GM12878 (cell line): ENCODE measurements at regions not wholly inside any gene's neighbourhood (a gene's known extent, or its start where the extent isn't known, plus 50 kb on each side); places are given as distances from the start of the nearest gene placed in this dataset.

Experiments
- ATAC-seq: fragments of 200-7000 bp; cut with Tn5 transposase; 3 replicates; pipeline ENCODE4 v1.9.1; 2020; ENCODE audit warnings: mild to moderate bottlenecking, moderate library complexity
- BruUV-seq: library from RNA; stranded (reverse); fragments of 400-500 nt; replicated peaks from 2 replicates; lab custom pipeline; 2021; lab: Mats Ljungman, UMichigan
- CTCF ChIA-PET: fragments of 300-600 bp; sonication (Branson Sonifier 250); formaldehyde crosslinking; extraction: SDS; loops from one replicate; lab custom pipeline; 2021; ENCODE audit warnings: inconsistent platforms; lab: Yijun Ruan, JAX
- POLR2A ChIA-PET: fragments of 350-600 bp; formaldehyde crosslinking; extraction: SDS; loops from one replicate; lab custom pipeline; 2021; ENCODE audit warnings: inconsistent platforms; lab: Charles Lee
- RAD21 ChIA-PET: fragments of 300-600 bp; sonication (Branson Sonifier 250); formaldehyde crosslinking; loops from one replicate; lab custom pipeline; 2023; ENCODE audit warnings: antibody characterized with exemption; ENCODE audit not compliant: unreplicated experiment; lab: Charles Lee
- SMC1A ChIA-PET: fragments of 300-600 bp; sonication (Branson Sonifier 250); formaldehyde crosslinking; loops from one replicate; lab custom pipeline; 2023; ENCODE audit not compliant: unreplicated experiment, uncharacterized antibody; lab: Charles Lee
- DNase-seq: peaks from one replicate; pipeline ENCODE4 v3.0.0-alpha.2; 2011; ENCODE audit warnings: low read depth, low spot score
- FAIRE-seq: peaks from 3 replicates; lab custom pipeline; 2011; peaks lifted over from hg19 to GRCh38; lab: Jason Lieb, UNC
- H2AFZ ChIP-seq: 2 replicates; pipeline ENCODE4 v1.6.0; 2011; ENCODE audit warnings: low read depth, low read length, control low read depth; ENCODE audit not compliant: control insufficient read depth
- H3K27ac ChIP-seq: 2 replicates; pipeline ENCODE4 v1.5.1; 2011; ENCODE audit warnings: control low read depth; ENCODE audit not compliant: control insufficient read depth, insufficient read depth
- H3K27me3 ChIP-seq, 2 experiments: replicated peaks in 1 of 2; 2 replicates each; pipeline versions ENCODE4 v1.6.0 to v1.6.1; 2011; ENCODE audit warnings: low read length in 1 of 2; ENCODE audit not compliant: control insufficient read depth in 2 of 2, insufficient read depth in 2 of 2
- H3K36me3 ChIP-seq, 2 experiments: 2 replicates each; pipeline ENCODE4 v1.5.1; 2011; ENCODE audit warnings: low read length in 1 of 2; ENCODE audit not compliant: control insufficient read depth in 2 of 2, insufficient read depth in 2 of 2
- H3K4me1 ChIP-seq: 2 replicates; pipeline ENCODE4 v1.6.1; 2011; ENCODE audit warnings: mild to moderate bottlenecking, low read length, moderate library complexity, mixed read lengths; ENCODE audit not compliant: control insufficient read depth, insufficient read depth
- H3K4me2 ChIP-seq: 2 replicates; pipeline ENCODE4 v1.6.0; 2011; ENCODE audit warnings: control low read depth; ENCODE audit not compliant: control insufficient read depth, insufficient read depth
- H3K4me3 ChIP-seq: fragments of 200-600 bp; sonication (generic); 2 replicates; pipeline ENCODE4 v1.5.1; 2016
- H3K79me2 ChIP-seq: 2 replicates; pipeline ENCODE4 v1.6.0; 2011; ENCODE audit warnings: low read length; ENCODE audit not compliant: control insufficient read depth, insufficient read depth
- H3K9ac ChIP-seq: 2 replicates; pipeline ENCODE4 v1.8.0; 2011; ENCODE audit warnings: low read length, control low read depth, mixed read lengths; ENCODE audit not compliant: control insufficient read depth, insufficient read depth
- H3K9me3 ChIP-seq: replicated peaks from 3 replicates; pipeline ENCODE4 v1.5.1; 2011; ENCODE audit warnings: mild to moderate bottlenecking, low read length; ENCODE audit not compliant: control insufficient read depth, insufficient read depth
- H4K20me1 ChIP-seq: 2 replicates; pipeline ENCODE4 v1.6.0; 2011; ENCODE audit not compliant: control insufficient read depth, insufficient read depth
- ATF3 ChIP-seq: IDR thresholded peaks from 2 replicates; pipeline ENCODE4 v1.6.1; 2011; ENCODE audit warnings: low read depth, mild to moderate bottlenecking, low read length, moderate library complexity, borderline replicate concordance; ENCODE audit errors: extremely low read depth
- ETV6 ChIP-seq, 2 experiments: fragments of 450-650 bp in 1 of 2; IDR thresholded peaks in 1 of 2; conservative IDR thresholded peaks in 1 of 2; 2 replicates each; pipeline ENCODE4 v1.6.1; 2014; ENCODE audit warnings: antibody characterized with exemption in 1 of 2, borderline replicate concordance in 1 of 2, low read depth in 1 of 2, mild to moderate bottlenecking in 1 of 2, moderate library complexity in 1 of 2
- LARP7 ChIP-seq: fragments of 450-650 bp; IDR thresholded peaks from 2 replicates; pipeline ENCODE4 v1.6.1; 2017; ENCODE audit warnings: mild to moderate bottlenecking
- NBN ChIP-seq: fragments of 450-650 bp; IDR thresholded peaks from 2 replicates; pipeline ENCODE4 v1.6.1; 2016
- RAD21 ChIP-seq: IDR thresholded peaks from 2 replicates; pipeline ENCODE4 v1.6.1; 2011; ENCODE audit warnings: mild to moderate bottlenecking, low read depth, low read length, moderate library complexity; ENCODE audit not compliant: insufficient read depth
- SREBF1 ChIP-seq: IDR thresholded peaks from 2 replicates; pipeline ENCODE4 v1.6.1; 2012; ENCODE audit warnings: mild to moderate bottlenecking, low read length
- WGBS: methylation state at CpG from one replicate; pipeline ENCODE4 v1.1.6; 2016; ENCODE audit warnings: low lambda C conversion rate; ENCODE audit not compliant: insufficient replicate concordance, insufficient coverage; ENCODE audit errors: missing lambda C conversion rate; 5-methylcytosine and 5-hydroxymethylcytosine counted together
- in situ Hi-C: fragments of 300-500 bp; cut with MboI; formaldehyde crosslinking; loops from 9 replicates; pipeline ENCODE4 v1.14.3; 2018; ENCODE audit warnings: mixed read lengths
- intact Hi-C: fragments of 100-400 bp; cut with micrococcal nuclease; formaldehyde crosslinking; loops from one replicate; pipeline ENCODE4 v1.14.2; 2022; ENCODE audit not compliant: unreplicated experiment

- Histone ChIP-seq H3K4me2 (no peak overlapping the region), H3K79me2 (no peaks in the 10 kb centered on the region), H3K4me1 (peaks cover 14% of the 10 kb centered on the region), H3K4me3 (no peak overlapping the region), H4K20me1 (no peaks in the 10 kb centered on the region), H2AFZ (no peak overlapping the region), H3K9me3 (no peaks in the 10 kb centered on the region), H3K27me3 (peaks cover 0 to 3% of the 10 kb centered on the region in 2 experiments; a peak in 2 of 4 replicates), H3K36me3 (no peaks in the 10 kb centered on the region), H3K9ac (no peak overlapping the region), H3K27ac (no peak overlapping the region)
- ChIA-PET POLR2A (no interaction called here), SMC1A (no interaction called here), RAD21 (no interaction called here), CTCF (no interaction called here)
- ATAC-seq: no peak
- intact Hi-C loops: no loop called here
- no peak for FAIRE-seq
- in situ Hi-C loops: no loop called here
- TF ChIP-seq RAD21: no peak
- no peak for TF ChIP-seq SREBF1
- TF ChIP-seq NBN: no peak
- TF ChIP-seq ATF3: no peak
- no peak for TF ChIP-seq LARP7
- no TSS peak for BruUV-seq
- 17% methylated on average over 2 of the region's 2 CpGs for WGBS
- DNase-seq: no peak
These were observed 73.8 kb upstream of the UBAC2 start for GRCh38 chr13:99126821-99127220.

- intact Hi-C loops (no loop called here), in situ Hi-C loops (no loop called here)
- TF ChIP-seq ETV6 (conservative IDR thresholded peaks at IDR 0.05 in 1 of 2, IDR thresholded peaks at IDR 0.05 in 1 of 2; ENCODE audit: borderline replicate concordance in 1 of 2, low read depth in 1 of 2): no peak
- 9% methylated on average over 2 of the region's 2 CpGs for WGBS
- CTCF ChIA-PET: interaction anchor here (1.0 kb wide), 1 partner anchor 137 kb away, joined by 4 read pairs; no protein-coding TSS in a partner anchor
- SMC1A ChIA-PET: interaction anchor here (1.0 kb wide), 2 partner anchors 11 to 138 kb away, joined by 3 read pairs; no protein-coding TSS in a partner anchor
- Histone ChIP-seq H3K9me3 (no peaks in the 10 kb centered on the region), H3K4me3 (no peak overlapping the region), H3K27ac (no peak overlapping the region), H4K20me1 (no peaks in the 10 kb centered on the region), H2AFZ (no peak overlapping the region), H3K36me3 (no peaks in the 10 kb centered on the region), H3K4me1 (peaks cover 10% of the 10 kb centered on the region), H3K4me2 (no peak overlapping the region), H3K79me2 (no peaks in the 10 kb centered on the region), H3K27me3 (no peaks in the 10 kb centered on the region; a peak in 2 of 4 replicates), H3K9ac (no peak overlapping the region)
- POLR2A ChIA-PET: no interaction called here
- RAD21 ChIA-PET: no interaction called here
- no peak for ATAC-seq
- BruUV-seq: no TSS peak
- DNase-seq: no peak
- FAIRE-seq: no peak
These were observed 71.6 kb upstream of the UBAC2 start for GRCh38 chr13:99129050-99129449.
